ENCODE measurements at regions not wholly inside any gene's neighbourhood (a gene's known extent, or its start where the extent isn't known, plus 50 kb on each side); places are given as distances from the start of the nearest gene placed in this dataset.

GRCh38 chr1:101683561-101683960 is 313.2 kb downstream of the OLFM3 start:
- TF ChIP-seq EP300 (IDR thresholded peaks at IDR 0.05; ENCODE audit: borderline replicate concordance): no peak
- no peak for TF ChIP-seq TAF1 (IDR thresholded peaks at IDR 0.05; ENCODE audit: low read depth)
- no peak for TF ChIP-seq REST (IDR thresholded peaks at IDR 0.05; ENCODE audit: low read depth)
- TF ChIP-seq FOXM1 (IDR thresholded peaks at IDR 0.05; ENCODE audit: borderline replicate concordance, low read depth): no peak
- TF ChIP-seq MAX (IDR thresholded peaks at IDR 0.05): no peak
- no peak for TF ChIP-seq NFIC (IDR thresholded peaks at IDR 0.05)

All from Ishikawa (cell line).